MCF 10A (cell line): ENCODE measurements at regions not wholly inside any gene's neighbourhood (a gene's known extent, or its start where the extent isn't known, plus 50 kb on each side); places are given as distances from the start of the nearest gene placed in this dataset.
"Not testable (repeated sequence)": the region's sequence is repeated elsewhere in the genome, so short reads cannot be mapped to it uniquely, and the experiment has no call there.

Experiments used
- BruUV-seq: library from RNA; stranded (reverse); fragments of 400-500 nt; replicated peaks from 2 replicates; lab custom pipeline; 2021; lab: Mats Ljungman, UMichigan
- CTCF ChIA-PET: fragments of 300-600 bp; sonication (Branson Sonifier 250); formaldehyde crosslinking; extraction: SDS; loops from one replicate; lab custom pipeline; 2021; ENCODE audit warnings: antibody characterized with exemption, inconsistent platforms; lab: Yijun Ruan, JAX
- POLR2A ChIA-PET: fragments of 300-600, 350-650 bp; sonication (Branson Sonifier 250); formaldehyde crosslinking; extraction: SDS; loops from one replicate; lab custom pipeline; 2020; ENCODE audit warnings: antibody characterized with exemption, inconsistent platforms; lab: Yijun Ruan, JAX
- DNase-seq: peaks from one replicate; pipeline ENCODE4 v3.0.0-alpha.2; 2018; ENCODE audit not compliant: unreplicated experiment
- H3K27ac Mint-ChIP-seq: one replicate; pipeline ENCODE4 v1.8.0; 2022; ENCODE audit warnings: mild to moderate bottlenecking, low read depth, mixed read lengths; ENCODE audit not compliant: unreplicated experiment
- H3K27me3 Mint-ChIP-seq: one replicate; pipeline ENCODE4 v1.8.0; 2022; ENCODE audit warnings: mixed read lengths; ENCODE audit not compliant: insufficient read depth, unreplicated experiment
- H3K36me3 Mint-ChIP-seq: one replicate; pipeline ENCODE4 v1.8.0; 2022; ENCODE audit warnings: mild to moderate bottlenecking, moderate library complexity, mixed read lengths; ENCODE audit not compliant: insufficient read depth, unreplicated experiment
- H3K4me1 Mint-ChIP-seq: one replicate; pipeline ENCODE4 v1.8.0; 2022; ENCODE audit warnings: mixed read lengths; ENCODE audit not compliant: insufficient read depth, unreplicated experiment
- H3K4me3 Mint-ChIP-seq: one replicate; pipeline ENCODE4 v1.8.0; 2022; ENCODE audit warnings: mild to moderate bottlenecking, moderate library complexity, mixed read lengths; ENCODE audit not compliant: unreplicated experiment
- H3K9me3 Mint-ChIP-seq: one replicate; pipeline ENCODE4 v1.8.0; 2022; ENCODE audit warnings: mixed read lengths; ENCODE audit not compliant: unreplicated experiment
- CTCF ChIP-seq: fragments of 200-600 bp; IDR thresholded peaks from one replicate; pipeline ENCODE4 v1.8.0; 2022; ENCODE audit warnings: antibody characterized with exemption, mild to moderate bottlenecking; ENCODE audit not compliant: unreplicated experiment
- intact Hi-C: fragments of 100-400 bp; cut with micrococcal nuclease; formaldehyde crosslinking; loops from 2 replicates; pipeline ENCODE4 v1.14.1; 2022

GRCh38 chr7:81846398-81846797 lies 76.6 kb upstream of the HGF start:
- Mint-ChIP-seq H3K36me3 (no peaks in the 10 kb centered on the region), H3K9me3 (no peaks in the 10 kb centered on the region), H3K4me1 (no peaks in the 10 kb centered on the region), H3K27ac (no peak overlapping the region), H3K4me3 (no peak overlapping the region), H3K27me3 (peaks cover 39% of the 10 kb centered on the region)
- POLR2A ChIA-PET = no interaction called here
- peak; percentile 2 for DNase-seq
- BruUV-seq = no TSS peak
- intact Hi-C loops = no loop called here
- CTCF ChIA-PET = interaction anchor here (1.2 kb wide), 1 partner anchor 10 kb away, joined by 3 read pairs; no protein-coding TSS in a partner anchor
- TF ChIP-seq CTCF = no peak

- DNase-seq = no peak
- no peak for TF ChIP-seq CTCF
- ChIA-PET CTCF (interaction anchor here (1.2 kb wide), 1 partner anchor 10 kb away, joined by 3 read pairs; no protein-coding TSS in a partner anchor), POLR2A (no interaction called here)
- H3K4me3 Mint-ChIP-seq = no peak overlapping the region
- intact Hi-C loops = no loop called here
- no peaks in the 10 kb centered on the region for H3K9me3 Mint-ChIP-seq
- no peaks in the 10 kb centered on the region for H3K36me3 Mint-ChIP-seq
- peaks cover 44% of the 10 kb centered on the region for H3K27me3 Mint-ChIP-seq
- H3K4me1 Mint-ChIP-seq = no peaks in the 10 kb centered on the region
- H3K27ac Mint-ChIP-seq = no peak overlapping the region
- no TSS peak for BruUV-seq
These were observed 75.9 kb upstream of the HGF start for GRCh38 chr7:81845744-81846241.

GRCh38 chr7:81843657-81844056 lies 73.8 kb upstream of the HGF start:
- peaks cover 47% of the 10 kb centered on the region for H3K27me3 Mint-ChIP-seq
- DNase-seq, H3K4me3 Mint-ChIP-seq, H3K36me3 Mint-ChIP-seq, POLR2A ChIA-PET, BruUV-seq, intact Hi-C loops, H3K27ac Mint-ChIP-seq, H3K9me3 Mint-ChIP-seq, H3K4me1 Mint-ChIP-seq: not testable (repeated sequence)
- CTCF ChIA-PET = interaction anchor here (0.6 kb wide), 1 partner anchor 1626 kb away, joined by 3 read pairs; no protein-coding TSS in a partner anchor

- Mint-ChIP-seq H3K9me3 (no peaks in the 10 kb centered on the region), H3K27me3 (peaks cover 43% of the 10 kb centered on the region), H3K36me3 (no peaks in the 10 kb centered on the region), H3K27ac (no peak overlapping the region), H3K4me1 (no peaks in the 10 kb centered on the region), H3K4me3 (no peak overlapping the region)
- POLR2A ChIA-PET = no interaction called here
- BruUV-seq = no TSS peak
- intact Hi-C loops = no loop called here
- no peak for DNase-seq
- CTCF ChIA-PET = interaction anchor here (0.6 kb wide), 1 partner anchor 127 kb away, joined by 3 read pairs; no protein-coding TSS in a partner anchor
- no peak for TF ChIP-seq CTCF
These were observed 72.5 kb upstream of the HGF start for GRCh38 chr7:81842361-81842760.
